B cell (primary cell): ENCODE measurements at regions not wholly inside any gene's neighbourhood (a gene's known extent, or its start where the extent isn't known, plus 50 kb on each side); places are given as distances from the start of the nearest gene placed in this dataset.

Source experiments
- EZH2 ChIP-seq: IDR thresholded peaks from 2 replicates; pipeline ENCODE4 v1.6.1; 2012; ENCODE audit warnings: borderline replicate concordance, low read depth, mild to moderate bottlenecking, moderate library complexity, low read length; ENCODE audit not compliant: insufficient read depth, poor library complexity, severe bottlenecking
- TF ChIP-seq, protein P1 (sequence below): fragments of 200-600 bp; IDR thresholded peaks from one replicate; pipeline ENCODE4 v1.8.0; 2022; ENCODE audit warnings: antibody characterized with exemption, mild to moderate bottlenecking

DNA sequence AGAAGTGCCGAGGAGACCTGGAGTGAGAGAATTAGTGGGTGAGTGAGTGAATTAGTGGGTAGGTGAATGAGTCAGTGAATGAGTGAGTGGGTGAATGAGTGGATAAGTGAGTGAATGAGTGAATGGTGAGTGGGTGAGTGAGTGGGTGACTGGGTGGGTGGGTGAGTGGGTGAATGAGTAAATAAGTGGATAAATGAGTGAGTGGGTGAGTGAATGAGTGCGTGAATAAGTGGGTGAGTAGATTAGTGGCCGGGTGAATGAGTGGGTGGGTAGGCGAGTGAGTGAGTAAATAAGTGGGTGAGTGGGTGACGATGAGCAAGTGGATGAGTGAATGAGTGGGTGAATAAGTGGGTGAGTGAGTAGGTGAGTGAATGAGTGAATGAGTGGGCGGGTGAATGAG, 243.7 kb upstream of the MGMT start:
- TF ChIP-seq, protein P1, sequence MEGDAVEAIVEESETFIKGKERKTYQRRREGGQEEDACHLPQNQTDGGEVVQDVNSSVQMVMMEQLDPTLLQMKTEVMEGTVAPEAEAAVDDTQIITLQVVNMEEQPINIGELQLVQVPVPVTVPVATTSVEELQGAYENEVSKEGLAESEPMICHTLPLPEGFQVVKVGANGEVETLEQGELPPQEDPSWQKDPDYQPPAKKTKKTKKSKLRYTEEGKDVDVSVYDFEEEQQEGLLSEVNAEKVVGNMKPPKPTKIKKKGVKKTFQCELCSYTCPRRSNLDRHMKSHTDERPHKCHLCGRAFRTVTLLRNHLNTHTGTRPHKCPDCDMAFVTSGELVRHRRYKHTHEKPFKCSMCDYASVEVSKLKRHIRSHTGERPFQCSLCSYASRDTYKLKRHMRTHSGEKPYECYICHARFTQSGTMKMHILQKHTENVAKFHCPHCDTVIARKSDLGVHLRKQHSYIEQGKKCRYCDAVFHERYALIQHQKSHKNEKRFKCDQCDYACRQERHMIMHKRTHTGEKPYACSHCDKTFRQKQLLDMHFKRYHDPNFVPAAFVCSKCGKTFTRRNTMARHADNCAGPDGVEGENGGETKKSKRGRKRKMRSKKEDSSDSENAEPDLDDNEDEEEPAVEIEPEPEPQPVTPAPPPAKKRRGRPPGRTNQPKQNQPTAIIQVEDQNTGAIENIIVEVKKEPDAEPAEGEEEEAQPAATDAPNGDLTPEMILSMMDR: no peak
- TF ChIP-seq EZH2: no peak
